IMR-90 (cell line): ENCODE measurements at regions not wholly inside any gene's neighbourhood (a gene's known extent, or its start where the extent isn't known, plus 50 kb on each side); places are given as distances from the start of the nearest gene placed in this dataset.

Source experiments
- ATAC-seq: fragments of 200-7000 bp; cut with Tn5 transposase; 2 replicates; pipeline ENCODE4 v1.9.1; 2020; ENCODE audit warnings: low read depth, mild to moderate bottlenecking, moderate library complexity
- BruUV-seq: library from RNA; stranded (reverse); fragments of 400-500 nt; replicated peaks from 2 replicates; lab custom pipeline; 2021; lab: Mats Ljungman, UMichigan
- CTCF ChIA-PET: fragments of 300-600 bp; formaldehyde crosslinking; extraction: SDS; loops from one replicate; lab custom pipeline; 2021; ENCODE audit warnings: antibody characterized with exemption; lab: Yijun Ruan, JAX
- POLR2A ChIA-PET: fragments of 300-600 bp; sonication (Branson Sonifier 250); formaldehyde crosslinking; loops from one replicate; lab custom pipeline; 2022; ENCODE audit warnings: antibody characterized with exemption; ENCODE audit not compliant: unreplicated experiment; lab: Charles Lee
- DNase-seq: peaks from one replicate; pipeline ENCODE4 v3.0.0; 2013
- H2AFZ ChIP-seq: replicated peaks from 2 replicates; pipeline ENCODE3; 2013; ENCODE audit warnings: low read length, mild to moderate bottlenecking; ENCODE audit not compliant: poor library complexity
- H2AK5ac ChIP-seq: 2 replicates; pipeline ENCODE4 v1.6.1; 2013; ENCODE audit warnings: low read depth, low read length, inconsistent platforms
- H2AK9ac ChIP-seq: replicated peaks from 2 replicates; pipeline ENCODE3; 2013; ENCODE audit warnings: mild to moderate bottlenecking, low read depth, low read length, moderate library complexity; ENCODE audit not compliant: poor library complexity
- H2BK120ac ChIP-seq: 2 replicates; pipeline ENCODE4 v1.6.1; 2013; ENCODE audit warnings: low read depth, low read length, inconsistent platforms
- H2BK15ac ChIP-seq: 3 replicates; pipeline ENCODE4 v1.6.1; 2013; ENCODE audit warnings: low read depth, low read length, inconsistent platforms
- H2BK20ac ChIP-seq: 2 replicates; pipeline ENCODE4 v1.6.1; 2013; ENCODE audit warnings: low read depth, mild to moderate bottlenecking, inconsistent platforms, low read length, moderate library complexity
- H2BK5ac ChIP-seq: 2 replicates; pipeline ENCODE4 v1.6.1; 2013; ENCODE audit warnings: mild to moderate bottlenecking, low read depth, low read length, inconsistent platforms; ENCODE audit not compliant: poor library complexity, severe bottlenecking
- H3K14ac ChIP-seq: replicated peaks from 2 replicates; pipeline ENCODE4 v1.6.1; 2013; ENCODE audit warnings: low read depth, low read length, inconsistent platforms
- H3K18ac ChIP-seq: 2 replicates; pipeline ENCODE4 v1.6.1; 2013; ENCODE audit warnings: low read depth, low read length, control low read depth
- H3K23ac ChIP-seq: 2 replicates; pipeline ENCODE4 v1.6.1; 2013; ENCODE audit warnings: low read depth, low read length, inconsistent platforms
- H3K27ac ChIP-seq: 2 replicates; pipeline ENCODE4 v1.5.1; 2013; ENCODE audit warnings: mild to moderate bottlenecking, control low read depth, low read length; ENCODE audit not compliant: insufficient read depth
- H3K27me3 ChIP-seq: 2 replicates; pipeline ENCODE4 v1.6.1; 2013; ENCODE audit warnings: low read length; ENCODE audit not compliant: control insufficient read depth, insufficient read depth
- H3K36me3 ChIP-seq: 2 replicates; pipeline ENCODE4 v1.6.1; 2013; ENCODE audit warnings: low read length, mixed read lengths; ENCODE audit not compliant: control insufficient read depth, insufficient read depth
- H3K4ac ChIP-seq: 2 replicates; pipeline ENCODE4 v1.6.1; 2013; ENCODE audit warnings: low read depth, low read length, inconsistent platforms
- H3K4me1 ChIP-seq: 2 replicates; pipeline ENCODE4 v1.6.1; 2013; ENCODE audit warnings: low read length, mixed read lengths; ENCODE audit not compliant: control insufficient read depth, insufficient read depth
- H3K4me2 ChIP-seq: 2 replicates; pipeline ENCODE4 v1.6.1; 2013; ENCODE audit warnings: low read depth, mild to moderate bottlenecking, control low read depth, low read length, moderate library complexity
- H3K4me3 ChIP-seq: 2 replicates; pipeline ENCODE4 v1.5.1; 2013; ENCODE audit warnings: low read depth, mild to moderate bottlenecking, control low read depth, low read length, moderate library complexity; ENCODE audit not compliant: insufficient read depth
- H3K56ac ChIP-seq: 2 replicates; pipeline ENCODE4 v1.6.1; 2013; ENCODE audit warnings: low read length, inconsistent platforms; ENCODE audit not compliant: insufficient read depth; ENCODE audit errors: extremely low read depth
- H3K79me1 ChIP-seq, 2 experiments: 2 replicates each; pipeline ENCODE4 v1.6.1; 2013; ENCODE audit warnings: low read length in 2 of 2, inconsistent platforms in 1 of 2, low read depth in 1 of 2
- H3K9ac ChIP-seq: 2 replicates; pipeline ENCODE4 v1.6.1; 2013; ENCODE audit warnings: low read depth, low read length, control low read depth
- H3K9me1 ChIP-seq: 2 replicates; pipeline ENCODE4 v1.6.1; 2013; ENCODE audit warnings: low read length, inconsistent platforms; ENCODE audit not compliant: insufficient read depth
- H3K9me3 ChIP-seq: 2 replicates; pipeline ENCODE4 v1.6.1; 2013; ENCODE audit warnings: low read length; ENCODE audit not compliant: control insufficient read depth, insufficient read depth
- H4K20me1 ChIP-seq: 2 replicates; pipeline ENCODE4 v1.6.1; 2013; ENCODE audit warnings: low read length, inconsistent platforms; ENCODE audit not compliant: insufficient read depth
- H4K5ac ChIP-seq: 2 replicates; pipeline ENCODE4 v1.6.1; 2013; ENCODE audit warnings: mild to moderate bottlenecking, low read depth, low read length, control low read depth
- H4K8ac ChIP-seq, 2 experiments: 2 replicates each; pipeline ENCODE4 v1.6.1; 2013; ENCODE audit warnings: low read depth in 2 of 2, low read length in 2 of 2, control low read depth in 1 of 2, inconsistent platforms in 1 of 2
- H4K91ac ChIP-seq: 2 replicates; pipeline ENCODE4 v1.6.1; 2013; ENCODE audit warnings: low read depth, low read length, inconsistent platforms; ENCODE audit not compliant: insufficient read depth
- BHLHE40 ChIP-seq: fragments of 150-350 bp; IDR thresholded peaks from 2 replicates; pipeline ENCODE4 v1.6.1; 2016; ENCODE audit warnings: mild to moderate bottlenecking, low read depth, low read length
- CEBPB ChIP-seq: IDR thresholded peaks from 2 replicates; pipeline ENCODE4 v1.6.1; 2012; ENCODE audit warnings: low read depth, low read length, improper control_type of control experiment
- CHD1 ChIP-seq: IDR thresholded peaks from 2 replicates; pipeline ENCODE4 v1.6.1; 2012; ENCODE audit warnings: low read depth, low read length, improper control_type of control experiment
- CTCF ChIP-seq: conservative IDR thresholded peaks from 2 replicates; pipeline ENCODE4 v1.5.1; 2012; ENCODE audit warnings: mild to moderate bottlenecking, low read depth, low read length, improper control_type of control experiment
- ELK1 ChIP-seq: fragments of 150-350 bp; IDR thresholded peaks from 2 replicates; pipeline ENCODE4 v1.6.1; 2016; ENCODE audit warnings: low read depth, mild to moderate bottlenecking, low read length, moderate library complexity, borderline replicate concordance
- FOS ChIP-seq: fragments of 150-350 bp; IDR thresholded peaks from 2 replicates; pipeline ENCODE4 v1.6.1; 2016; ENCODE audit warnings: low read depth, low read length
- MAFK ChIP-seq: IDR thresholded peaks from 2 replicates; pipeline ENCODE4 v1.6.1; 2012; ENCODE audit warnings: low read depth, low read length, improper control_type of control experiment
- MAZ ChIP-seq: IDR thresholded peaks from 2 replicates; pipeline ENCODE4 v1.6.1; 2012; ENCODE audit warnings: low read depth, mild to moderate bottlenecking, low read length, improper control_type of control experiment, moderate library complexity, borderline replicate concordance
- MXI1 ChIP-seq: IDR thresholded peaks from 2 replicates; pipeline ENCODE4 v1.6.1; 2012; ENCODE audit warnings: low read depth, mild to moderate bottlenecking, low read length, moderate library complexity, borderline replicate concordance
- NFE2L2 ChIP-seq: fragments of 150-350 bp; IDR thresholded peaks from 2 replicates; pipeline ENCODE4 v1.6.1; 2016; ENCODE audit warnings: low read depth, mild to moderate bottlenecking, low read length
- POLR2A ChIP-seq: IDR thresholded peaks from 2 replicates; pipeline ENCODE4 v1.6.1; 2012; ENCODE audit warnings: mild to moderate bottlenecking, low read depth, low read length
- RAD21 ChIP-seq: IDR thresholded peaks from 2 replicates; pipeline ENCODE4 v1.6.1; 2012; ENCODE audit warnings: low read length, improper control_type of control experiment
- RCOR1 ChIP-seq: IDR thresholded peaks from 2 replicates; pipeline ENCODE4 v1.6.1; 2012; ENCODE audit warnings: mild to moderate bottlenecking, low read length, improper control_type of control experiment; ENCODE audit not compliant: insufficient replicate concordance
- RFX5 ChIP-seq: IDR thresholded peaks from 2 replicates; pipeline ENCODE4 v1.8.0; 2012; ENCODE audit warnings: low read depth, mild to moderate bottlenecking, low read length, moderate library complexity
- SMC3 ChIP-seq: fragments of 150-350 bp; IDR thresholded peaks from 2 replicates; pipeline ENCODE4 v1.6.1; 2016; ENCODE audit warnings: low read depth, mild to moderate bottlenecking, antibody characterized with exemption, low read length, moderate library complexity
- WGBS, 2 experiments: methylation state at CpG; one replicate each; pipeline versions ENCODE4 v1.1.5 to v1.1.7; 2013; ENCODE audit warnings: missing lambda C conversion rate in 2 of 2; ENCODE audit not compliant: insufficient read length in 1 of 2; ENCODE audit errors: extremely low coverage in 2 of 2; 5-methylcytosine and 5-hydroxymethylcytosine counted together
- dilution Hi-C: fragments of 300-500 bp; cut with HindIII; formaldehyde crosslinking; loops from one replicate; pipeline ENCODE4 v1.14.3; 2018; ENCODE audit warnings: low sequenced_read_pairs; ENCODE audit not compliant: unreplicated experiment
- in situ Hi-C: fragments of 300-500 bp; cut with MboI; formaldehyde crosslinking; loops from 3 replicates; pipeline ENCODE4 v1.14.3; 2019; ENCODE audit warnings: low sequenced_read_pairs, inconsistent platforms, mixed read lengths
- intact Hi-C: fragments of 100-400 bp; cut with micrococcal nuclease; formaldehyde crosslinking; loops from 2 replicates; pipeline ENCODE4 v1.10.0; 2022

GRCh38 chr5:75931175-75931574 lies 152.0 kb upstream of the SV2C start:
- Histone ChIP-seq H2BK120ac (no peak overlapping the region), H3K36me3 (no peaks in the 10 kb centered on the region), H3K4ac (no peak overlapping the region), H2BK5ac (no peak overlapping the region), H3K18ac (no peak overlapping the region), H2AK9ac (no peak overlapping the region), H3K9ac (no peak overlapping the region), H3K79me1 (no peaks in the 10 kb centered on the region), H3K14ac (no peak overlapping the region), H3K23ac (no peak overlapping the region), H4K5ac (no peak overlapping the region), H4K8ac (no peak overlapping the region), H2BK15ac (no peak overlapping the region), H3K4me2 (no peak overlapping the region), H3K27ac (no peak overlapping the region), H3K56ac (no peak overlapping the region), H3K9me3 (peaks cover 5% of the 10 kb centered on the region), H3K4me1 (no peaks in the 10 kb centered on the region), H3K4me3 (no peak overlapping the region), H4K20me1 (no peaks in the 10 kb centered on the region), H3K9me1 (no peaks in the 10 kb centered on the region), H2AFZ (no peak overlapping the region), H4K91ac (no peak overlapping the region), H2BK20ac (no peak overlapping the region), H3K27me3 (no peaks in the 10 kb centered on the region), H2AK5ac (no peak overlapping the region)
- in situ Hi-C loops (no loop called here), dilution Hi-C loops (no loop called here), intact Hi-C loops (no loop called here)
- WGBS, 2 experiments, result no CpG with 5 or more reads among the region's 2 CpGs
- no TSS peak for BruUV-seq
- ATAC-seq (no peak), DNase-seq (no peak)
- POLR2A ChIA-PET, result no interaction called here
- CTCF ChIA-PET, result no interaction called here
- no peak for TF ChIP-seq CTCF
- no peak for TF ChIP-seq FOS
- no peak for TF ChIP-seq MAZ
- TF ChIP-seq CHD1, result no peak
- TF ChIP-seq BHLHE40, result no peak
- TF ChIP-seq RFX5, result no peak
- no peak for TF ChIP-seq NFE2L2
- TF ChIP-seq CEBPB, result no peak
- TF ChIP-seq RCOR1, result no peak
- no peak for TF ChIP-seq POLR2A
- no peak for TF ChIP-seq SMC3
- TF ChIP-seq MXI1, result no peak
- TF ChIP-seq ELK1, result no peak
- no peak for TF ChIP-seq RAD21
- no peak for TF ChIP-seq MAFK
